ENCODE measurements at regions not wholly inside any gene's neighbourhood (a gene's known extent, or its start where the extent isn't known, plus 50 kb on each side); places are given as distances from the start of the nearest gene placed in this dataset.

DNA sequence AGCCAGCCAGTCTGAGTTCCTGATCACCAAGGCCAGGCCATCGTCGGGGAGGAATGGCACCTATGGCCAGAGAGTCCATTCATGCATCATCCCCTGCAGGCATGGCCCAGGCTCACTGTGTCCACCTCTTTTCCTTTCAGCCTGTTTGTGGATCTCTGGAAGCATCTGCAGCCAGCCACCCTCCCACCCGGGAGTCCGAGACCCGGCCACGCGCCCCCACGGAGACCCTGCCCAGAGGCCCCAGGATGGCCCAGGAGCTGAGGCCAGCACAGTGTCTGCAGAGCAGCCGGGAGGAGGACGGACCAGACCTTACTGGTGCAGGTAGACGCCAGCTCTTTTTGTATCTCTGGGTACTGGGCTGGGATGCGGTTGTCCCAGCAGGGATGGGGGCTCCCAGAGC is 245.1 kb upstream of the CIBAR2 start:
- TF ChIP-seq, protein P1, sequence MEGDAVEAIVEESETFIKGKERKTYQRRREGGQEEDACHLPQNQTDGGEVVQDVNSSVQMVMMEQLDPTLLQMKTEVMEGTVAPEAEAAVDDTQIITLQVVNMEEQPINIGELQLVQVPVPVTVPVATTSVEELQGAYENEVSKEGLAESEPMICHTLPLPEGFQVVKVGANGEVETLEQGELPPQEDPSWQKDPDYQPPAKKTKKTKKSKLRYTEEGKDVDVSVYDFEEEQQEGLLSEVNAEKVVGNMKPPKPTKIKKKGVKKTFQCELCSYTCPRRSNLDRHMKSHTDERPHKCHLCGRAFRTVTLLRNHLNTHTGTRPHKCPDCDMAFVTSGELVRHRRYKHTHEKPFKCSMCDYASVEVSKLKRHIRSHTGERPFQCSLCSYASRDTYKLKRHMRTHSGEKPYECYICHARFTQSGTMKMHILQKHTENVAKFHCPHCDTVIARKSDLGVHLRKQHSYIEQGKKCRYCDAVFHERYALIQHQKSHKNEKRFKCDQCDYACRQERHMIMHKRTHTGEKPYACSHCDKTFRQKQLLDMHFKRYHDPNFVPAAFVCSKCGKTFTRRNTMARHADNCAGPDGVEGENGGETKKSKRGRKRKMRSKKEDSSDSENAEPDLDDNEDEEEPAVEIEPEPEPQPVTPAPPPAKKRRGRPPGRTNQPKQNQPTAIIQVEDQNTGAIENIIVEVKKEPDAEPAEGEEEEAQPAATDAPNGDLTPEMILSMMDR (IDR thresholded peaks at IDR 0.05; ENCODE audit: low read depth, low read length), result no peak
- DNase-seq (ENCODE audit: low read depth, low spot score), result no peak
- no peak overlapping the region for H3K4me3 ChIP-seq (ENCODE audit: low read depth, low read length)
- in situ Hi-C loops (cut with HindIII; ENCODE audit: low sequenced_read_pairs), result no loop called here

DNA sequence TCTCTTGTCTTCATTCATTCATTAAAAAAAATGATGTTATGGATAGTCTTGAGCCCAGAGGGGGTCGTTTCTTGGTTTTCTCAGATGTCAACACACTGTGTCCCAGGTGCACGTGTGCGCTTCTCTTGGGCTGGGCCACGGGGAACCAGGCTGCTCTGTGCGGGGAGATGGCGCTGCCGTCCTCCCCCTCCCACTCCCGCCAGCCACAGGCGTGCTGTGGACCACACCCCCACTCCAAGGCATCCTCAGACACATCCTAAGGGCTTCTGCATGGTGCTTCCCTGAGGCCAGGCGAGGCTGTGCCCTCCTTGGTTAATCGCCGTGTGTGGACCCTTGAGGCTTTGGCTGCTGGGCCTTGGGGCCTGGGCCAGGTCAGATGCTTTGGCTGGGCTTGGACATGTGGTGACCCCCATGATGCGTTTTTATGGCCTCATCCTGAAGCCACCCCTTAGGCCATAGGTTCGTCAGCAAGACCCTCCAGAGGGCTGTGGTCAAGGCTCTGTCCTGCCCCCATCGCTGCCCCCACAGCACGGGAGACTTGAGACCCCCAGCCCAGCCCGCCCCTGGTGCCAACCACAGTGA is 245.7 kb upstream of the CIBAR2 start:
- TF ChIP-seq, protein P1 (IDR thresholded peaks at IDR 0.05; ENCODE audit: low read depth, low read length), result no peak
- in situ Hi-C loops (cut with HindIII; ENCODE audit: low sequenced_read_pairs), result no loop called here
- no peak overlapping the region for H3K4me3 ChIP-seq (ENCODE audit: low read depth, low read length)
- no peak for DNase-seq (ENCODE audit: low read depth, low spot score)

DNA sequence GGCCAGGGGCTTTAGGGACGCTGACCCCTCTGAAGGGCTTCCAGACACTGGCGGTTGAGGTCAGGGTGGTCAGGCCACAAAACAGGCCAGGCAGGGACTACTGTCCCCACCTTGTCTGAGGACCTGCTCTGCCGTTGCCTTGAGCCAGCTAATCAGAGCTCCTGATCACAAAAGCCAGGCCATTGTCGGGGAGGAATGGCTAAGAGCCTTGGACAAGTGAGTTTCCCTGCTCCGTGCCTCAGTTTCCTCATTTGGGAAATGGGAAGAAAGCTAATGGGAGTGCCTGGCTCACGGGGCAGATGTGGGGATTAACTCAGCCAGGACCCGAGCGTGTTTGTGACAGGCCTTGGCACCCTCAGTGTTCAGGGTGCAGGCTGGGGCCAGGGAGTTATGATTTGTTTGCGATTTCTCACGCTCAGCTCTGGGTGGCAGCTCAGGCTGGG is 246.5 kb upstream of the CIBAR2 start:
- no peak overlapping the region for H3K4me3 ChIP-seq (ENCODE audit: low read depth, low read length)
- TF ChIP-seq, protein P1 (IDR thresholded peaks at IDR 0.05; ENCODE audit: low read depth, low read length), result no peak
- in situ Hi-C loops (cut with HindIII; ENCODE audit: low sequenced_read_pairs), result no loop called here
- no peak for DNase-seq (ENCODE audit: low read depth, low spot score)

- DNase-seq (ENCODE audit: low read depth, low spot score), result no peak
- in situ Hi-C loops (cut with HindIII; ENCODE audit: low sequenced_read_pairs), result no loop called here
- H3K4me3 ChIP-seq (ENCODE audit: low read depth, low read length), result no peak overlapping the region
- TF ChIP-seq, protein P1 (IDR thresholded peaks at IDR 0.05; ENCODE audit: low read depth, low read length), result no peak
These were observed 247.0 kb upstream of the CIBAR2 start for GRCh38 chr16:85359147-85359822.

GRCh38 chr16:85360323-85361277 is 248.3 kb upstream of the CIBAR2 start:
- in situ Hi-C loops (cut with HindIII; ENCODE audit: low sequenced_read_pairs), result no loop called here
- DNase-seq (ENCODE audit: low read depth, low spot score), result no peak
- TF ChIP-seq, protein P1 (IDR thresholded peaks at IDR 0.05; ENCODE audit: low read depth, low read length), result no peak
- no peak overlapping the region for H3K4me3 ChIP-seq (ENCODE audit: low read depth, low read length)

DNA sequence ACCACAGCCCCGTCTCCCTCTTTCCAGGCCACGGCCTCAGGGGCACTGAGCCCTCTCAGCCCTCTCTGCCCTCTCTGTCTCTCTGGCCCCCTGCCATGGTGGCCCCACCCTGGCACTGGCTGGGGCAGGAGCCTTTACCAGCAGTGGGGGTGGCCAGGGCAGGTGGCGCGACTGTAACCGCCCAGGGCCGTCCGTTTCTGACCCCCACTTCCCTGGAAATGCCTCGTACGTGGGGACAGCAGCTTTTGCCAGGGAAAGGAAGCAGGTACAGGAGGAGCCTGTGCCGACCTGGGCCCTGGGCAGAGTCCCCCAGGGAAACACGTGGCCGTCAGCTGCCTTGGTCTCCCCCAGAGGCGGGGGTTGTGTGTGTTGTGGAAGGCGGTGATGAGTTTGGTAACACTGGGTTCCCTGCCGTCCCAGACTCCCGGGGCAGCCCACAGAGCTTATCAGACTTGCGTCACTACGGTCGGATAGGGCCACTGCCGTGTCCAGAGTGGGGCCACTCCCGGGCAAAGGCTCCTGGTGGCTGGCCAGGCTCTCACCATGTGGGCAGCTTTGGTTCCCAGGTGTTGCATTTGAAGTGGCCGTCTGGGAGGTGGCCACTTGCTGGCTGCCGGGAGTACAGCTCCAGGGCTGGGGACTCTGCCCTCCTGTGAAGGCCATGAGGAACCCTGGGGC is 249.3 kb upstream of the CIBAR2 start:
- TF ChIP-seq, protein P1 (IDR thresholded peaks at IDR 0.05; ENCODE audit: low read depth, low read length), result no peak
- H3K4me3 ChIP-seq (ENCODE audit: low read depth, low read length), result no peak overlapping the region
- in situ Hi-C loops (cut with HindIII; ENCODE audit: low sequenced_read_pairs), result no loop called here
- DNase-seq (ENCODE audit: low read depth, low spot score), result no peak

Measured in astrocyte of the spinal cord (primary cell).